ENCODE measurements at regions not wholly inside any gene's neighbourhood (a gene's known extent, or its start where the extent isn't known, plus 50 kb on each side); places are given as distances from the start of the nearest gene placed in this dataset.

GRCh38 chr13:59458908-59459579 is 704.7 kb downstream of the DIAPH3 start:
- Histone ChIP-seq H3K4me1 (ENCODE audit: control extremely low read depth in 1 of 4, control insufficient read depth in 4 of 4, insufficient read depth in 4 of 4, low read length in 3 of 4) (peaks cover 0 to 22% (median 15%) of the 10 kb centered on the region in 4 experiments), H3K36me3 (ENCODE audit: control insufficient read depth in 4 of 4, insufficient read depth in 4 of 4, low read length in 3 of 4) (no peaks in the 10 kb centered on the region), H3K4me3 (ENCODE audit: control insufficient read depth in 1 of 7, extremely low read depth in 1 of 7, insufficient read depth in 4 of 7, low read depth in 2 of 7, low read length in 6 of 7) (no peak overlapping the region), H3K27ac (ENCODE audit: insufficient read depth in 1 of 2, low read depth in 1 of 2, low read length in 2 of 2, poor library complexity in 1 of 2, severe bottlenecking in 2 of 2) (no peak overlapping the region), H3K9me3 (ENCODE audit: control extremely low read depth in 1 of 5, control insufficient read depth in 4 of 5, insufficient read depth in 2 of 5, low read depth in 1 of 5, low read length in 4 of 5) (no peaks in the 10 kb centered on the region), H3K27me3 (replicated peaks in 2 of 5; ENCODE audit: control insufficient read depth in 4 of 5, insufficient read depth in 5 of 5, low read length in 4 of 5) (no peaks in the 10 kb centered on the region)
- peak in 1 of 3 donors; percentile 41 for DNase-seq
- CTCF ChIA-PET, result interaction anchor here (0.6 to 1.6 kb wide), 6 partner anchors 13 to 73 kb away, joined by 3 to 4 read pairs (median 3); no protein-coding TSS in a partner anchor
- POLR2A ChIA-PET, result no interaction called here
- WGBS (ENCODE audit: insufficient coverage), result 61% methylated on average over 8 of the region's 9 CpGs

- ChIA-PET POLR2A (no interaction called here), CTCF (interaction anchor here (0.7 to 1.1 kb wide), 2 partner anchors 14 to 18 kb away, joined by 3 to 4 read pairs; no protein-coding TSS in a partner anchor)
- no peak for DNase-seq
- H3K36me3 ChIP-seq (ENCODE audit: control insufficient read depth in 4 of 4, insufficient read depth in 4 of 4, low read length in 3 of 4), result no peaks in the 10 kb centered on the region
- WGBS (ENCODE audit: insufficient coverage), result no CpG with 5 or more reads among the region's 2 CpGs
- no peaks in the 10 kb centered on the region for H3K27me3 ChIP-seq (replicated peaks in 2 of 5; ENCODE audit: control insufficient read depth in 4 of 5, insufficient read depth in 5 of 5, low read length in 4 of 5)
- no peaks in the 10 kb centered on the region for H3K9me3 ChIP-seq (ENCODE audit: control extremely low read depth in 1 of 5, control insufficient read depth in 4 of 5, insufficient read depth in 2 of 5, low read depth in 1 of 5, low read length in 4 of 5)
- no peak overlapping the region for H3K27ac ChIP-seq (ENCODE audit: insufficient read depth in 1 of 2, low read depth in 1 of 2, low read length in 2 of 2, poor library complexity in 1 of 2, severe bottlenecking in 2 of 2)
- peaks cover 0 to 27% (median 17%) of the 10 kb centered on the region in 4 experiments for H3K4me1 ChIP-seq (ENCODE audit: control extremely low read depth in 1 of 4, control insufficient read depth in 4 of 4, insufficient read depth in 4 of 4, low read length in 3 of 4)
- H3K4me3 ChIP-seq (ENCODE audit: control insufficient read depth in 1 of 7, extremely low read depth in 1 of 7, insufficient read depth in 4 of 7, low read depth in 2 of 7, low read length in 6 of 7), result no peak overlapping the region
Measured at GRCh38 chr13:59459972-59460371, 703.8 kb downstream of the DIAPH3 start.

GRCh38 chr13:59461411-59461810 is 702.3 kb downstream of the DIAPH3 start:
- ChIA-PET POLR2A (no interaction called here), CTCF (interaction anchor here (0.6 kb wide), 1 partner anchor 111 kb away, joined by 3 read pairs; no protein-coding TSS in a partner anchor)
- no peak overlapping the region for H3K27ac ChIP-seq (ENCODE audit: insufficient read depth in 1 of 2, low read depth in 1 of 2, low read length in 2 of 2, poor library complexity in 1 of 2, severe bottlenecking in 2 of 2)
- H3K4me1 ChIP-seq (ENCODE audit: control extremely low read depth in 1 of 4, control insufficient read depth in 4 of 4, insufficient read depth in 4 of 4, low read length in 3 of 4), result peaks cover 0 to 29% (median 17%) of the 10 kb centered on the region in 4 experiments
- no peaks in the 10 kb centered on the region for H3K9me3 ChIP-seq (ENCODE audit: control extremely low read depth in 1 of 5, control insufficient read depth in 4 of 5, insufficient read depth in 2 of 5, low read depth in 1 of 5, low read length in 4 of 5)
- DNase-seq, result peak in 2 of 3 donors; percentile 60 to 75
- H3K4me3 ChIP-seq (ENCODE audit: control insufficient read depth in 1 of 7, extremely low read depth in 1 of 7, insufficient read depth in 4 of 7, low read depth in 2 of 7, low read length in 6 of 7), result no peak overlapping the region
- 67% methylated on average over 1 of the region's 3 CpGs for WGBS (ENCODE audit: insufficient coverage)
- H3K27me3 ChIP-seq (replicated peaks in 2 of 5; ENCODE audit: control insufficient read depth in 4 of 5, insufficient read depth in 5 of 5, low read length in 4 of 5), result no peaks in the 10 kb centered on the region
- no peaks in the 10 kb centered on the region for H3K36me3 ChIP-seq (ENCODE audit: control insufficient read depth in 4 of 4, insufficient read depth in 4 of 4, low read length in 3 of 4)

- ChIA-PET POLR2A (no interaction called here), CTCF (interaction anchor here (1.2 kb wide), 1 partner anchor 17 kb away, joined by 3 read pairs; no protein-coding TSS in a partner anchor)
- H3K4me3 ChIP-seq (ENCODE audit: control insufficient read depth in 1 of 7, extremely low read depth in 1 of 7, insufficient read depth in 4 of 7, low read depth in 2 of 7, low read length in 6 of 7), result no peak overlapping the region
- no peak overlapping the region for H3K27ac ChIP-seq (ENCODE audit: insufficient read depth in 1 of 2, low read depth in 1 of 2, low read length in 2 of 2, poor library complexity in 1 of 2, severe bottlenecking in 2 of 2)
- no peaks in the 10 kb centered on the region for H3K9me3 ChIP-seq (ENCODE audit: control extremely low read depth in 1 of 5, control insufficient read depth in 4 of 5, insufficient read depth in 2 of 5, low read depth in 1 of 5, low read length in 4 of 5)
- H3K4me1 ChIP-seq (ENCODE audit: control extremely low read depth in 1 of 4, control insufficient read depth in 4 of 4, insufficient read depth in 4 of 4, low read length in 3 of 4), result peaks cover 0 to 29% (median 17%) of the 10 kb centered on the region in 4 experiments
- 100% methylated on average over 2 of the region's 3 CpGs for WGBS (ENCODE audit: insufficient coverage)
- no peak for DNase-seq
- no peaks in the 10 kb centered on the region for H3K27me3 ChIP-seq (replicated peaks in 2 of 5; ENCODE audit: control insufficient read depth in 4 of 5, insufficient read depth in 5 of 5, low read length in 4 of 5)
- H3K36me3 ChIP-seq (ENCODE audit: control insufficient read depth in 4 of 4, insufficient read depth in 4 of 4, low read length in 3 of 4), result no peaks in the 10 kb centered on the region
Measured at GRCh38 chr13:59463023-59463422, 700.7 kb downstream of the DIAPH3 start.

GRCh38 chr13:59464926-59465325 is 698.8 kb downstream of the DIAPH3 start:
- peaks cover 0 to 7% (median 0%) of the 10 kb centered on the region in 5 experiments for H3K9me3 ChIP-seq (ENCODE audit: control extremely low read depth in 1 of 5, control insufficient read depth in 4 of 5, insufficient read depth in 2 of 5, low read depth in 1 of 5, low read length in 4 of 5)
- CTCF ChIA-PET, result no interaction called here
- H3K4me1 ChIP-seq (ENCODE audit: control extremely low read depth in 1 of 4, control insufficient read depth in 4 of 4, insufficient read depth in 4 of 4, low read length in 3 of 4), result peaks cover 0 to 17% (median 6%) of the 10 kb centered on the region in 4 experiments
- H3K36me3 ChIP-seq (ENCODE audit: control insufficient read depth in 4 of 4, insufficient read depth in 4 of 4, low read length in 3 of 4), result no peaks in the 10 kb centered on the region
- POLR2A ChIA-PET, result no interaction called here
- H3K27ac ChIP-seq (ENCODE audit: insufficient read depth in 1 of 2, low read depth in 1 of 2, low read length in 2 of 2, poor library complexity in 1 of 2, severe bottlenecking in 2 of 2), result no peak overlapping the region
- DNase-seq, result peak in 2 of 3 donors; percentile 67 to 73
- peak overlapping the region in 1 of 7 experiments; percentile 48 for H3K4me3 ChIP-seq (ENCODE audit: control insufficient read depth in 1 of 7, extremely low read depth in 1 of 7, insufficient read depth in 4 of 7, low read depth in 2 of 7, low read length in 6 of 7)
- 42% methylated on average over 3 of the region's 4 CpGs for WGBS (ENCODE audit: insufficient coverage)
- no peaks in the 10 kb centered on the region for H3K27me3 ChIP-seq (replicated peaks in 2 of 5; ENCODE audit: control insufficient read depth in 4 of 5, insufficient read depth in 5 of 5, low read length in 4 of 5)

GRCh38 chr13:59468396-59468795 is 695.3 kb downstream of the DIAPH3 start:
- no peak overlapping the region for H3K4me3 ChIP-seq (ENCODE audit: control insufficient read depth in 1 of 7, extremely low read depth in 1 of 7, insufficient read depth in 4 of 7, low read depth in 2 of 7, low read length in 6 of 7)
- no peaks in the 10 kb centered on the region for H3K36me3 ChIP-seq (ENCODE audit: control insufficient read depth in 4 of 4, insufficient read depth in 4 of 4, low read length in 3 of 4)
- peaks cover 0 to 2% (median 0%) of the 10 kb centered on the region in 5 experiments for H3K27me3 ChIP-seq (replicated peaks in 2 of 5; ENCODE audit: control insufficient read depth in 4 of 5, insufficient read depth in 5 of 5, low read length in 4 of 5)
- peaks cover 0 to 9% (median 0%) of the 10 kb centered on the region in 5 experiments for H3K9me3 ChIP-seq (ENCODE audit: control extremely low read depth in 1 of 5, control insufficient read depth in 4 of 5, insufficient read depth in 2 of 5, low read depth in 1 of 5, low read length in 4 of 5)
- peaks cover 0 to 12% (median 3%) of the 10 kb centered on the region in 4 experiments for H3K4me1 ChIP-seq (ENCODE audit: control extremely low read depth in 1 of 4, control insufficient read depth in 4 of 4, insufficient read depth in 4 of 4, low read length in 3 of 4)
- ChIA-PET CTCF (interaction anchor here (1.0 to 1.9 kb wide), 2 partner anchors 13 to 76 kb away, joined by 3 to 5 read pairs; no protein-coding TSS in a partner anchor), POLR2A (no interaction called here)
- H3K27ac ChIP-seq (ENCODE audit: insufficient read depth in 1 of 2, low read depth in 1 of 2, low read length in 2 of 2, poor library complexity in 1 of 2, severe bottlenecking in 2 of 2), result no peak overlapping the region
- 100% methylated on average over 1 of the region's 2 CpGs for WGBS (ENCODE audit: insufficient coverage)
- no peak for DNase-seq

GRCh38 chr13:59471106-59471505 is 692.6 kb downstream of the DIAPH3 start:
- no CpG with 5 or more reads among the region's 1 CpG for WGBS (ENCODE audit: insufficient coverage)
- no peak for DNase-seq
- Histone ChIP-seq H3K27me3 (replicated peaks in 2 of 5; ENCODE audit: control insufficient read depth in 4 of 5, insufficient read depth in 5 of 5, low read length in 4 of 5) (peaks cover 0 to 2% (median 0%) of the 10 kb centered on the region in 5 experiments), H3K4me1 (ENCODE audit: control extremely low read depth in 1 of 4, control insufficient read depth in 4 of 4, insufficient read depth in 4 of 4, low read length in 3 of 4) (no peaks in the 10 kb centered on the region), H3K4me3 (ENCODE audit: control insufficient read depth in 1 of 7, extremely low read depth in 1 of 7, insufficient read depth in 4 of 7, low read depth in 2 of 7, low read length in 6 of 7) (no peak overlapping the region), H3K27ac (ENCODE audit: insufficient read depth in 1 of 2, low read depth in 1 of 2, low read length in 2 of 2, poor library complexity in 1 of 2, severe bottlenecking in 2 of 2) (no peak overlapping the region), H3K36me3 (ENCODE audit: control insufficient read depth in 4 of 4, insufficient read depth in 4 of 4, low read length in 3 of 4) (no peaks in the 10 kb centered on the region), H3K9me3 (ENCODE audit: control extremely low read depth in 1 of 5, control insufficient read depth in 4 of 5, insufficient read depth in 2 of 5, low read depth in 1 of 5, low read length in 4 of 5) (peaks cover 0 to 9% (median 0%) of the 10 kb centered on the region in 5 experiments)
- POLR2A ChIA-PET, result no interaction called here
- CTCF ChIA-PET, result no interaction called here
